Prostate gland (tissue), 2 donors: ENCODE measurements at regions not wholly inside any gene's neighbourhood (a gene's known extent, or its start where the extent isn't known, plus 50 kb on each side); places are given as distances from the start of the nearest gene placed in this dataset.

ENCODE experiments used
- CTCF ChIP-seq, 4 experiments: fragments of 200-600 bp in 2 of 4; fragments of 450-650 bp in 2 of 4; sonication (generic) in 2 of 4; IDR thresholded peaks; 1 replicate in 3 of 4; 2 replicates in 1 of 4; pipeline ENCODE4 v1.5.1; 2016 to 2019; ENCODE audit warnings: antibody characterized with exemption in 4 of 4, mild to moderate bottlenecking in 2 of 4, moderate library complexity in 2 of 4
- POLR2A ChIP-seq: fragments of 450-650 bp; IDR thresholded peaks from one replicate; pipeline ENCODE4 v1.6.1; 2016; ENCODE audit warnings: antibody characterized with exemption, mild to moderate bottlenecking
- POLR2AphosphoS5 ChIP-seq: sonication (generic); formaldehyde crosslinking; IDR thresholded peaks from one replicate; pipeline ENCODE4 v1.6.1; 2017; ENCODE audit warnings: antibody characterized with exemption

- TF ChIP-seq CTCF (IDR thresholded peaks at IDR 0.05) = no peak
- no peak for TF ChIP-seq POLR2A
- TF ChIP-seq POLR2AphosphoS5 = no peak
Observed at GRCh38 chr7:35386082-35386815, 132.3 kb upstream of the TBX20 start.
